Hypothalamus (tissue), 51 donors: ENCODE measurements at regions not wholly inside any gene's neighbourhood (a gene's known extent, or its start where the extent isn't known, plus 50 kb on each side); places are given as distances from the start of the nearest gene placed in this dataset.
A peak's percentile ranks its signal among the peaks of the same experiment; 100 is the strongest.

ENCODE experiments used
- DNase-seq, 51 donors: peaks; one replicate each; lab custom pipeline; 2025; lab: John Stamatoyannopoulos, UW

- DNase-seq: no peak
Observed at GRCh38 chr12:130098301-130099005, 63.8 kb upstream of the FZD10 start.

- DNase-seq: no peak
Observed at GRCh38 chr12:130100634-130101362, 61.5 kb upstream of the FZD10 start.

GRCh38 chr12:130101370-130101769 is 60.9 kb upstream of the FZD10 start:
- DNase-seq: no peak

- DNase-seq: no peak
Observed at GRCh38 chr12:130102266-130102665, 60.0 kb upstream of the FZD10 start.

- peak in 8 of 51 donors; percentile 3 to 32 (median 8) for DNase-seq
Observed at GRCh38 chr12:130104571-130105106, 57.6 kb upstream of the FZD10 start.

GRCh38 chr12:130109062-130109945 is 53.0 kb upstream of the FZD10 start:
- DNase-seq: no peak

- no peak for DNase-seq
Observed at GRCh38 chr12:130110914-130111313, 51.4 kb upstream of the FZD10 start.

- no peak for DNase-seq
Observed at GRCh38 chr12:130111965-130112496, 50.2 kb upstream of the FZD10 start.
